Neural cell (in vitro differentiated cells): ENCODE measurements at regions not wholly inside any gene's neighbourhood (a gene's known extent, or its start where the extent isn't known, plus 50 kb on each side); places are given as distances from the start of the nearest gene placed in this dataset.

Experiments
- H2AFZ ChIP-seq: fragments of 200-600, 300-800 bp; sonication (generic), shearing (Covaris generic); 2 replicates; pipeline ENCODE4 v1.6.0; 2014; ENCODE audit warnings: low read depth, mild to moderate bottlenecking, antibody characterized with exemption, low read length, moderate library complexity
- H3F3A ChIP-seq: fragments of 200-600 bp; shearing (Covaris generic); 2 replicates; pipeline ENCODE4 v1.6.1; 2016; ENCODE audit warnings: mild to moderate bottlenecking, moderate library complexity, mixed read lengths, antibody characterized with exemption, low read length; ENCODE audit not compliant: insufficient read depth, poor library complexity, severe bottlenecking
- H3K27ac ChIP-seq: fragments of 200-600, 300-800 bp; sonication (generic), shearing (Covaris generic); 2 replicates; pipeline ENCODE4 v1.5.1; 2014; ENCODE audit warnings: mild to moderate bottlenecking, low read length, moderate library complexity
- H3K27me3 ChIP-seq: fragments of 300-800, 200-600 bp; sonication (generic), shearing (Covaris generic); 2 replicates; pipeline ENCODE4 v1.6.0; 2014; ENCODE audit warnings: mild to moderate bottlenecking, low read depth, low read length, moderate library complexity; ENCODE audit not compliant: insufficient read depth
- H3K36me3 ChIP-seq: fragments of 300-800, 200-600 bp; sonication (generic), shearing (Covaris generic); 2 replicates; pipeline ENCODE4 v1.5.1; 2014; ENCODE audit warnings: mild to moderate bottlenecking, antibody characterized with exemption, low read length, moderate library complexity; ENCODE audit not compliant: insufficient read depth
- H3K4me2 ChIP-seq: fragments of 300-800, 200-600 bp; sonication (generic), shearing (Covaris generic); 2 replicates; pipeline ENCODE4 v1.6.0; 2014; ENCODE audit warnings: mild to moderate bottlenecking, low read length
- H3K4me3 ChIP-seq: fragments of 300-800, 200-600 bp; sonication (generic), shearing (Covaris generic); 2 replicates; pipeline ENCODE4 v1.5.1; 2014; ENCODE audit warnings: mild to moderate bottlenecking, low read length, moderate library complexity
- H3K79me2 ChIP-seq: fragments of 200-600 bp; shearing (Covaris generic); replicated peaks from 2 replicates; pipeline ENCODE4 v1.6.0; 2014; ENCODE audit warnings: mild to moderate bottlenecking, low read length, moderate library complexity; ENCODE audit not compliant: insufficient read depth
- H3K9ac ChIP-seq: fragments of 300-800, 200-600 bp; sonication (generic), shearing (Covaris generic); 2 replicates; pipeline ENCODE4 v1.6.1; 2016; ENCODE audit warnings: mild to moderate bottlenecking, low read length, mixed read lengths
- H3K9me2 ChIP-seq: fragments of 200-600 bp; shearing (Covaris generic); 2 replicates; pipeline ENCODE4 v1.6.1; 2016; ENCODE audit warnings: mild to moderate bottlenecking, low read length, mixed read lengths; ENCODE audit not compliant: insufficient read depth
- H3K9me3 ChIP-seq: fragments of 200-600, 300-800 bp; sonication (generic), shearing (Covaris generic); 2 replicates; pipeline ENCODE4 v1.6.1; 2016; ENCODE audit warnings: mild to moderate bottlenecking, mixed run types, low read length, moderate library complexity, mixed read lengths
- H4K20me1 ChIP-seq: fragments of 200-600 bp; shearing (Covaris generic); 2 replicates; pipeline ENCODE4 v1.6.1; 2016; ENCODE audit warnings: mild to moderate bottlenecking, mixed run types; ENCODE audit not compliant: insufficient read depth
- EP300 ChIP-seq: fragments of 450-650 bp; conservative IDR thresholded peaks from 2 replicates; pipeline ENCODE4 v1.6.1; 2014; ENCODE audit warnings: antibody characterized with exemption, mild to moderate bottlenecking, moderate library complexity; ENCODE audit not compliant: poor library complexity, severe bottlenecking
- EZH2 ChIP-seq: fragments of 200-600, 300-800 bp; shearing (Covaris generic), sonication (generic); IDR thresholded peaks from 2 replicates; pipeline ENCODE4 v1.6.1; 2014; ENCODE audit warnings: antibody characterized with exemption, low read length, borderline replicate concordance, mild to moderate bottlenecking; ENCODE audit not compliant: insufficient read depth, poor library complexity, severe bottlenecking
- MXI1 ChIP-seq: fragments of 450-650 bp; conservative IDR thresholded peaks from 2 replicates; pipeline ENCODE4 v1.6.1; 2014; ENCODE audit warnings: antibody characterized with exemption, mild to moderate bottlenecking; ENCODE audit not compliant: poor library complexity, severe bottlenecking
- POLR2AphosphoS5 ChIP-seq: IDR thresholded peaks from 2 replicates; pipeline ENCODE4 v1.6.1; 2012
- RAD21 ChIP-seq: fragments of 450-650 bp; conservative IDR thresholded peaks from 2 replicates; pipeline ENCODE4 v1.6.1; 2014; ENCODE audit warnings: antibody characterized with exemption, mild to moderate bottlenecking, moderate library complexity
- SMC3 ChIP-seq: fragments of 450-650 bp; conservative IDR thresholded peaks from 2 replicates; pipeline ENCODE4 v1.6.1; 2014; ENCODE audit warnings: antibody characterized with exemption, mild to moderate bottlenecking, moderate library complexity; ENCODE audit not compliant: poor library complexity
- TAF1 ChIP-seq: IDR thresholded peaks from 2 replicates; pipeline ENCODE4 v1.6.1; 2012; ENCODE audit warnings: low read depth
- TF ChIP-seq, protein P1 (sequence below): IDR thresholded peaks from 2 replicates; pipeline ENCODE4 v1.6.1; 2012; ENCODE audit warnings: borderline replicate concordance
- TF ChIP-seq, protein P2 (sequence below): fragments of 450-650 bp; IDR thresholded peaks from 2 replicates; pipeline ENCODE4 v1.5.1; 2014; ENCODE audit warnings: antibody characterized with exemption, mild to moderate bottlenecking, moderate library complexity; ENCODE audit not compliant: poor library complexity, severe bottlenecking

DNA sequence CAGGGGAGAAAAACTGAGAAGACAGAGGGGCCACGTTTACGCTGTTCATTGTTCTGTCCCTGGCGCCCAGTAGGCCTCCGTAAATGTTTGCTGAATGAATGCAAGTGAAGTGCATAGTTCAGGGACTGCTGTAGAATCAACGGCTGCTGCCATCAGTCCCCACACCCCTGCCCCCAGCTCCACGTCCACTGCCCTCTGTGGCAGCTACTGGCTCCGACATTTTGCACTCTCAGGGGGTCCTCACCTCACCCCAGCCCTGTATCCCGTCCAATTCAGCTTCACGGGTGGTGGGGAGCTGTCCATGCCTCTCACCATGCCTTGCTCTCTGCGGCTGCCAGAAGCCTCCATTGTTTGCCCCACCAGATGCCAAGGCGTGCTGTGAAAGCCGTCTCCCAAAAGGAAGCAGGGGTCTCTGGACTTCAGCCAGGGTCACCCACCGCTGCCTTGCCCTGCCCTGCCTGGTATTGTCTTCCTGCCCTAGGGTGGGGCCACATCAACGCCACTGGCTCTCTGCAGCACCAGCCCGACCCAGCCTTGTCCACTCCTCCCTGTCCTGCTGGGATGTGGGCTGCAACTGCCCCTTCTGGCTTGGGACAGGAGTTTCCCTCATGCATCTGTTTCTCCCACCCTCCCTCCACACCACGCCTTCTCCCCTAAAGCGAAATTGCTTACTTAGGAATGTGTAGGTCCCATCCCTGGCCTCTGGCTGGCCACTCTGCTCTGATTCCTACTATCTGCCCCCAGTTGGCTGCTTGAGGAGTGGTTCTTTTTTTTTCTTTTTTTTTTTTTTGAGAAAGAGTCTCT is 86.0 kb downstream of the RHOB start:
- no peaks in the 10 kb centered on the region for H3K36me3 ChIP-seq
- no peak overlapping the region for H3K27ac ChIP-seq
- no peaks in the 10 kb centered on the region for H3K27me3 ChIP-seq
- H3K9me2 ChIP-seq, result no peaks in the 10 kb centered on the region
- no peaks in the 10 kb centered on the region for H3K9me3 ChIP-seq
- TF ChIP-seq EP300, result no peak
- no peak for TF ChIP-seq EZH2
- no peak for TF ChIP-seq RAD21
- TF ChIP-seq MXI1, result no peak
- H3K4me2 ChIP-seq, result no peak overlapping the region
- H3F3A ChIP-seq, result no peaks in the 10 kb centered on the region
- H4K20me1 ChIP-seq, result no peaks in the 10 kb centered on the region
- H3K79me2 ChIP-seq, result no peaks in the 10 kb centered on the region
- no peak overlapping the region for H3K4me3 ChIP-seq
- no peak overlapping the region for H2AFZ ChIP-seq
- H3K9ac ChIP-seq, result no peak overlapping the region

DNA sequence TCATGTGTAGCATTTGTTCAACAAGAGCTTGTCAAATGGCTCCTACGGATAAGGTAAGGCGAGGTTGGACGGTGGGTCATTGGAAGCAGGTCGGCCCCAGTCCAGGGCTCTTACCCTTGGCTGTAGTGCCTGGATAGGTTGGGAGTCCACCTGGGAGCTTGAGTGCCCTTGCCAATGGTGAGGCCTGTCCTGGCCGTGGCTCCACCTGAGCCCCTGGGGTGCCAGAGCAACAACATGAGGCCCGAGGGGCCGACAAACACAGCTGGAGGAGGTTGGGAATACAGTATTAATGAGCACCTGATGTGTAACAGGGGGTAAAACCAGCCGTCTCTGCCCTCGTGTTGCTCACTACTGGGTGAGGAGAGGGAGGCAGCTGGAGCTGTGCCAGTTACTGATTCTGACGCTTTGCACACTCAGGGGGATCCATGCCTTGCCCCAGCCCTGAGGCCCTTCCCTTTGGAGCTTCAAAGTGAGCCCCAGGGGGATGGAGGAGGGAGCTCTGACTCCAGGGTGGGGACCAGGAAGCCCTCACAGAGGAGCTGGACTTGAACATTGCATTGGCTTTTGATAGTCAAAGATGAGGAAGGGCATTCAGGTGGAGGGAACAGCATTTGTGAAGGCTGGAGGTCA is 87.2 kb downstream of the RHOB start:
- Histone ChIP-seq H3K4me3 (no peak overlapping the region), H3K27me3 (no peaks in the 10 kb centered on the region), H2AFZ (no peak overlapping the region), H3K9me3 (no peaks in the 10 kb centered on the region), H3K4me2 (no peak overlapping the region), H3K79me2 (no peaks in the 10 kb centered on the region), H3K27ac (no peak overlapping the region), H3F3A (no peaks in the 10 kb centered on the region), H3K9me2 (no peaks in the 10 kb centered on the region), H3K9ac (no peak overlapping the region), H3K36me3 (no peaks in the 10 kb centered on the region), H4K20me1 (no peaks in the 10 kb centered on the region)
- TF ChIP-seq EP300, result no peak
- TF ChIP-seq TAF1, result no peak
- no peak for TF ChIP-seq SMC3
- no peak for TF ChIP-seq EZH2
- TF ChIP-seq, protein P1, sequence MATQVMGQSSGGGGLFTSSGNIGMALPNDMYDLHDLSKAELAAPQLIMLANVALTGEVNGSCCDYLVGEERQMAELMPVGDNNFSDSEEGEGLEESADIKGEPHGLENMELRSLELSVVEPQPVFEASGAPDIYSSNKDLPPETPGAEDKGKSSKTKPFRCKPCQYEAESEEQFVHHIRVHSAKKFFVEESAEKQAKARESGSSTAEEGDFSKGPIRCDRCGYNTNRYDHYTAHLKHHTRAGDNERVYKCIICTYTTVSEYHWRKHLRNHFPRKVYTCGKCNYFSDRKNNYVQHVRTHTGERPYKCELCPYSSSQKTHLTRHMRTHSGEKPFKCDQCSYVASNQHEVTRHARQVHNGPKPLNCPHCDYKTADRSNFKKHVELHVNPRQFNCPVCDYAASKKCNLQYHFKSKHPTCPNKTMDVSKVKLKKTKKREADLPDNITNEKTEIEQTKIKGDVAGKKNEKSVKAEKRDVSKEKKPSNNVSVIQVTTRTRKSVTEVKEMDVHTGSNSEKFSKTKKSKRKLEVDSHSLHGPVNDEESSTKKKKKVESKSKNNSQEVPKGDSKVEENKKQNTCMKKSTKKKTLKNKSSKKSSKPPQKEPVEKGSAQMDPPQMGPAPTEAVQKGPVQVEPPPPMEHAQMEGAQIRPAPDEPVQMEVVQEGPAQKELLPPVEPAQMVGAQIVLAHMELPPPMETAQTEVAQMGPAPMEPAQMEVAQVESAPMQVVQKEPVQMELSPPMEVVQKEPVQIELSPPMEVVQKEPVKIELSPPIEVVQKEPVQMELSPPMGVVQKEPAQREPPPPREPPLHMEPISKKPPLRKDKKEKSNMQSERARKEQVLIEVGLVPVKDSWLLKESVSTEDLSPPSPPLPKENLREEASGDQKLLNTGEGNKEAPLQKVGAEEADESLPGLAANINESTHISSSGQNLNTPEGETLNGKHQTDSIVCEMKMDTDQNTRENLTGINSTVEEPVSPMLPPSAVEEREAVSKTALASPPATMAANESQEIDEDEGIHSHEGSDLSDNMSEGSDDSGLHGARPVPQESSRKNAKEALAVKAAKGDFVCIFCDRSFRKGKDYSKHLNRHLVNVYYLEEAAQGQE, result no peak
- TF ChIP-seq MXI1, result no peak
- no peak for TF ChIP-seq RAD21
- TF ChIP-seq, protein P2, sequence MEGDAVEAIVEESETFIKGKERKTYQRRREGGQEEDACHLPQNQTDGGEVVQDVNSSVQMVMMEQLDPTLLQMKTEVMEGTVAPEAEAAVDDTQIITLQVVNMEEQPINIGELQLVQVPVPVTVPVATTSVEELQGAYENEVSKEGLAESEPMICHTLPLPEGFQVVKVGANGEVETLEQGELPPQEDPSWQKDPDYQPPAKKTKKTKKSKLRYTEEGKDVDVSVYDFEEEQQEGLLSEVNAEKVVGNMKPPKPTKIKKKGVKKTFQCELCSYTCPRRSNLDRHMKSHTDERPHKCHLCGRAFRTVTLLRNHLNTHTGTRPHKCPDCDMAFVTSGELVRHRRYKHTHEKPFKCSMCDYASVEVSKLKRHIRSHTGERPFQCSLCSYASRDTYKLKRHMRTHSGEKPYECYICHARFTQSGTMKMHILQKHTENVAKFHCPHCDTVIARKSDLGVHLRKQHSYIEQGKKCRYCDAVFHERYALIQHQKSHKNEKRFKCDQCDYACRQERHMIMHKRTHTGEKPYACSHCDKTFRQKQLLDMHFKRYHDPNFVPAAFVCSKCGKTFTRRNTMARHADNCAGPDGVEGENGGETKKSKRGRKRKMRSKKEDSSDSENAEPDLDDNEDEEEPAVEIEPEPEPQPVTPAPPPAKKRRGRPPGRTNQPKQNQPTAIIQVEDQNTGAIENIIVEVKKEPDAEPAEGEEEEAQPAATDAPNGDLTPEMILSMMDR, result no peak
- no peak for TF ChIP-seq POLR2AphosphoS5
